22Rv1 (cell line): ENCODE measurements at regions not wholly inside any gene's neighbourhood (a gene's known extent, or its start where the extent isn't known, plus 50 kb on each side); places are given as distances from the start of the nearest gene placed in this dataset.

Source experiments
- ZFX ChIP-seq: fragments of 450-650 bp; IDR thresholded peaks from 2 replicates; pipeline ENCODE4 v1.6.1; 2017; ENCODE audit warnings: antibody characterized with exemption, borderline replicate concordance
- TF ChIP-seq, protein P1 (sequence below): fragments of 450-650 bp; IDR thresholded peaks from 2 replicates; pipeline ENCODE4 v1.5.1; 2017; ENCODE audit warnings: mild to moderate bottlenecking

DNA sequence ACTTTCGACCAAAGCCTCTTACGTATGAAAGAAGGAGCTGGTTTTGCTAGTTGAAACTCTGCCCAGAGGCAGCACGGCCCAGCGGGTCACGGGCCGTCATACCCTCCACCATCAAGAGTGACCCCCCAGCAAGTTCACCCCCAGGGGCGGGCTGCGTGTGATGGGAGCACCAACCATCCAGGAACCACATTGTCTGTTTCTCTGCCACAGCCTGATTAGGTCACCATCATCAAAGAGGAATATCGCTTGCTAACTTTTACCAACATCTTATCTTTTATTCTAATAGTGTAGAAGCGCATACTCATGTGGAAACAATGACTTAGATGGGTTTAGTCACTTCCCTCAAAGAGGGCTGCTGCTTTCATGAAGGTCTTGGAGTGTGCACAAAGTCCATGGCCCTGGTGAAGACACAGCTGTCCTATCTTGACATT, 116.6 kb upstream of the SMIM21 start:
- TF ChIP-seq, protein P1, sequence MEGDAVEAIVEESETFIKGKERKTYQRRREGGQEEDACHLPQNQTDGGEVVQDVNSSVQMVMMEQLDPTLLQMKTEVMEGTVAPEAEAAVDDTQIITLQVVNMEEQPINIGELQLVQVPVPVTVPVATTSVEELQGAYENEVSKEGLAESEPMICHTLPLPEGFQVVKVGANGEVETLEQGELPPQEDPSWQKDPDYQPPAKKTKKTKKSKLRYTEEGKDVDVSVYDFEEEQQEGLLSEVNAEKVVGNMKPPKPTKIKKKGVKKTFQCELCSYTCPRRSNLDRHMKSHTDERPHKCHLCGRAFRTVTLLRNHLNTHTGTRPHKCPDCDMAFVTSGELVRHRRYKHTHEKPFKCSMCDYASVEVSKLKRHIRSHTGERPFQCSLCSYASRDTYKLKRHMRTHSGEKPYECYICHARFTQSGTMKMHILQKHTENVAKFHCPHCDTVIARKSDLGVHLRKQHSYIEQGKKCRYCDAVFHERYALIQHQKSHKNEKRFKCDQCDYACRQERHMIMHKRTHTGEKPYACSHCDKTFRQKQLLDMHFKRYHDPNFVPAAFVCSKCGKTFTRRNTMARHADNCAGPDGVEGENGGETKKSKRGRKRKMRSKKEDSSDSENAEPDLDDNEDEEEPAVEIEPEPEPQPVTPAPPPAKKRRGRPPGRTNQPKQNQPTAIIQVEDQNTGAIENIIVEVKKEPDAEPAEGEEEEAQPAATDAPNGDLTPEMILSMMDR: no peak
- TF ChIP-seq ZFX: no peak
